ENCODE measurements at regions not wholly inside any gene's neighbourhood (a gene's known extent, or its start where the extent isn't known, plus 50 kb on each side); places are given as distances from the start of the nearest gene placed in this dataset.

DNA sequence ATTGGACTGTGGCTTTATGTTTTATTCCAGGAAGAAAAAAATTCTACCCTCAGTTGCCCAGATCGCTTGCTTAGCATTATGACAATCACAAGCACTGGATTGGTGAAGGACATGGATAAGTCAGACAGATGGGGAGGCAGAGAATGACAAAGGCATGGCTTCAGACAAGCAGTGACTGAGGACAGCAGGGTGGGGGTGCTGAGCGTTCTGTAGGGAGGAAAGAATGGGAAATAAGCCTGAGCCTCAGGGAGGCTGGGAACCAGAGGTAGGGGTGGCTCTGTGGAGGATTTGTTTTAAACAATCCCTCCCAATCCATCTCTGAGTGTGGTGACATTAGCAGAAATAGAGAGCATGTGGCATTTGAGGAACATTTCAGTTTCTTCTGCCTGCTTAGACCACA is 896.9 kb downstream of the CCSER2 start:
- TF ChIP-seq, protein P1, sequence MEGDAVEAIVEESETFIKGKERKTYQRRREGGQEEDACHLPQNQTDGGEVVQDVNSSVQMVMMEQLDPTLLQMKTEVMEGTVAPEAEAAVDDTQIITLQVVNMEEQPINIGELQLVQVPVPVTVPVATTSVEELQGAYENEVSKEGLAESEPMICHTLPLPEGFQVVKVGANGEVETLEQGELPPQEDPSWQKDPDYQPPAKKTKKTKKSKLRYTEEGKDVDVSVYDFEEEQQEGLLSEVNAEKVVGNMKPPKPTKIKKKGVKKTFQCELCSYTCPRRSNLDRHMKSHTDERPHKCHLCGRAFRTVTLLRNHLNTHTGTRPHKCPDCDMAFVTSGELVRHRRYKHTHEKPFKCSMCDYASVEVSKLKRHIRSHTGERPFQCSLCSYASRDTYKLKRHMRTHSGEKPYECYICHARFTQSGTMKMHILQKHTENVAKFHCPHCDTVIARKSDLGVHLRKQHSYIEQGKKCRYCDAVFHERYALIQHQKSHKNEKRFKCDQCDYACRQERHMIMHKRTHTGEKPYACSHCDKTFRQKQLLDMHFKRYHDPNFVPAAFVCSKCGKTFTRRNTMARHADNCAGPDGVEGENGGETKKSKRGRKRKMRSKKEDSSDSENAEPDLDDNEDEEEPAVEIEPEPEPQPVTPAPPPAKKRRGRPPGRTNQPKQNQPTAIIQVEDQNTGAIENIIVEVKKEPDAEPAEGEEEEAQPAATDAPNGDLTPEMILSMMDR (IDR thresholded peaks at IDR 0.05 in 2 of 3, conservative IDR thresholded peaks at IDR 0.05 in 1 of 3; ENCODE audit: insufficient read depth in 2 of 3, low read depth in 1 of 3, low read length in 3 of 3), result no peak
- TF ChIP-seq POLR2A (conservative IDR thresholded peaks at IDR 0.05) (no peak), HMG20A (CRISPR knock-in tag; conservative IDR thresholded peaks at IDR 0.05) (no peak), ETV5 (CRISPR knock-in tag; IDR thresholded peaks at IDR 0.05; ENCODE audit: low read depth) (no peak), CBX2 (IDR thresholded peaks at IDR 0.05; ENCODE audit: insufficient read depth, low read length, poor library complexity, severe bottlenecking) (no peak), E2F3 (CRISPR knock-in tag; IDR thresholded peaks at IDR 0.05) (no peak), HDAC2 (IDR thresholded peaks at IDR 0.05) (no peak)
- TF ChIP-seq, protein P2, sequence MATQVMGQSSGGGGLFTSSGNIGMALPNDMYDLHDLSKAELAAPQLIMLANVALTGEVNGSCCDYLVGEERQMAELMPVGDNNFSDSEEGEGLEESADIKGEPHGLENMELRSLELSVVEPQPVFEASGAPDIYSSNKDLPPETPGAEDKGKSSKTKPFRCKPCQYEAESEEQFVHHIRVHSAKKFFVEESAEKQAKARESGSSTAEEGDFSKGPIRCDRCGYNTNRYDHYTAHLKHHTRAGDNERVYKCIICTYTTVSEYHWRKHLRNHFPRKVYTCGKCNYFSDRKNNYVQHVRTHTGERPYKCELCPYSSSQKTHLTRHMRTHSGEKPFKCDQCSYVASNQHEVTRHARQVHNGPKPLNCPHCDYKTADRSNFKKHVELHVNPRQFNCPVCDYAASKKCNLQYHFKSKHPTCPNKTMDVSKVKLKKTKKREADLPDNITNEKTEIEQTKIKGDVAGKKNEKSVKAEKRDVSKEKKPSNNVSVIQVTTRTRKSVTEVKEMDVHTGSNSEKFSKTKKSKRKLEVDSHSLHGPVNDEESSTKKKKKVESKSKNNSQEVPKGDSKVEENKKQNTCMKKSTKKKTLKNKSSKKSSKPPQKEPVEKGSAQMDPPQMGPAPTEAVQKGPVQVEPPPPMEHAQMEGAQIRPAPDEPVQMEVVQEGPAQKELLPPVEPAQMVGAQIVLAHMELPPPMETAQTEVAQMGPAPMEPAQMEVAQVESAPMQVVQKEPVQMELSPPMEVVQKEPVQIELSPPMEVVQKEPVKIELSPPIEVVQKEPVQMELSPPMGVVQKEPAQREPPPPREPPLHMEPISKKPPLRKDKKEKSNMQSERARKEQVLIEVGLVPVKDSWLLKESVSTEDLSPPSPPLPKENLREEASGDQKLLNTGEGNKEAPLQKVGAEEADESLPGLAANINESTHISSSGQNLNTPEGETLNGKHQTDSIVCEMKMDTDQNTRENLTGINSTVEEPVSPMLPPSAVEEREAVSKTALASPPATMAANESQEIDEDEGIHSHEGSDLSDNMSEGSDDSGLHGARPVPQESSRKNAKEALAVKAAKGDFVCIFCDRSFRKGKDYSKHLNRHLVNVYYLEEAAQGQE (IDR thresholded peaks at IDR 0.05; ENCODE audit: borderline replicate concordance), result no peak
- TF ChIP-seq, protein P2 (CRISPR knock-in tag; IDR thresholded peaks at IDR 0.05; ENCODE audit: low read depth), result no peak

Data from K562 (cell line).